Ovary (tissue), 3 donors: ENCODE measurements at regions not wholly inside any gene's neighbourhood (a gene's known extent, or its start where the extent isn't known, plus 50 kb on each side); places are given as distances from the start of the nearest gene placed in this dataset.

ENCODE experiments used
- CTCF ChIP-seq, 3 donors: fragments of 450-650 bp in 2 of 3; fragments of 200-600 bp in 1 of 3; IDR thresholded peaks; one replicate each; pipeline versions ENCODE4 v1.5.1 to v1.8.0; 2016 to 2022; ENCODE audit warnings: antibody characterized with exemption in 3 of 3, mild to moderate bottlenecking in 1 of 3
- EP300 ChIP-seq: sonication (generic); formaldehyde crosslinking; IDR thresholded peaks from one replicate; pipeline ENCODE4 v1.6.1; 2017; ENCODE audit warnings: antibody characterized with exemption
- POLR2A ChIP-seq: fragments of 450-650 bp; IDR thresholded peaks from one replicate; pipeline ENCODE4 v1.6.1; 2017; ENCODE audit warnings: antibody characterized with exemption, mild to moderate bottlenecking, moderate library complexity
- donor health status: DM: no; HTN: no; CAD: no.

- TF ChIP-seq POLR2A = no peak
- TF ChIP-seq CTCF (IDR thresholded peaks at IDR 0.05) = no peak
- TF ChIP-seq EP300 = no peak
Measured at GRCh38 chr12:43158126-43158525, 393.9 kb downstream of the ADAMTS20 start.
